ENCODE measurements at regions not wholly inside any gene's neighbourhood (a gene's known extent, or its start where the extent isn't known, plus 50 kb on each side); places are given as distances from the start of the nearest gene placed in this dataset.

GRCh38 chr1:5365751-5366150 is 626.5 kb downstream of the NPHP4 start:
- no peak for DNase-seq (ENCODE audit: low read depth)
- H3K4me3 ChIP-seq (ENCODE audit: low read depth, low read length) = no peak overlapping the region
- no peak for TF ChIP-seq CTCF (IDR thresholded peaks at IDR 0.05; ENCODE audit: insufficient read depth, low read depth, low read length, missing control alignments)

- no peak for DNase-seq (ENCODE audit: low read depth)
- no peak overlapping the region for H3K4me3 ChIP-seq (ENCODE audit: low read depth, low read length)
- TF ChIP-seq CTCF (IDR thresholded peaks at IDR 0.05; ENCODE audit: insufficient read depth, low read depth, low read length, missing control alignments) = no peak
Observed at GRCh38 chr1:5364591-5364990, 627.6 kb downstream of the NPHP4 start.

GRCh38 chr1:5354681-5355080 is 637.5 kb downstream of the NPHP4 start:
- no peak for TF ChIP-seq CTCF (IDR thresholded peaks at IDR 0.05; ENCODE audit: insufficient read depth, low read depth, low read length, missing control alignments)
- no peak for DNase-seq (ENCODE audit: low read depth)
- no peak overlapping the region for H3K4me3 ChIP-seq (ENCODE audit: low read depth, low read length)

- TF ChIP-seq CTCF (IDR thresholded peaks at IDR 0.05; ENCODE audit: insufficient read depth, low read depth, low read length, missing control alignments) = no peak
- no peak overlapping the region for H3K4me3 ChIP-seq (ENCODE audit: low read depth, low read length)
- DNase-seq (ENCODE audit: low read depth) = no peak
Observed at GRCh38 chr1:5351366-5351765, 640.9 kb downstream of the NPHP4 start.

GRCh38 chr1:5349526-5349925 is 642.7 kb downstream of the NPHP4 start:
- no peak for DNase-seq (ENCODE audit: low read depth)
- no peak for TF ChIP-seq CTCF (IDR thresholded peaks at IDR 0.05; ENCODE audit: insufficient read depth, low read depth, low read length, missing control alignments)
- H3K4me3 ChIP-seq (ENCODE audit: low read depth, low read length) = no peak overlapping the region

- no peak for TF ChIP-seq CTCF (IDR thresholded peaks at IDR 0.05; ENCODE audit: insufficient read depth, low read depth, low read length, missing control alignments)
- no peak for DNase-seq (ENCODE audit: low read depth)
- H3K4me3 ChIP-seq (ENCODE audit: low read depth, low read length) = no peak overlapping the region
Observed at GRCh38 chr1:5348732-5349465, 643.3 kb downstream of the NPHP4 start.

- DNase-seq (ENCODE audit: low read depth) = no peak
- no peak for TF ChIP-seq CTCF (IDR thresholded peaks at IDR 0.05; ENCODE audit: insufficient read depth, low read depth, low read length, missing control alignments)
- H3K4me3 ChIP-seq (ENCODE audit: low read depth, low read length) = no peak overlapping the region
Observed at GRCh38 chr1:5347726-5348125, 644.5 kb downstream of the NPHP4 start.

Measured in GM12865 (cell line).